PFSK-1 (cell line): ENCODE measurements at regions not wholly inside any gene's neighbourhood (a gene's known extent, or its start where the extent isn't known, plus 50 kb on each side); places are given as distances from the start of the nearest gene placed in this dataset.

Experiments used
- FOXP2 ChIP-seq: optimal IDR thresholded peaks from 2 replicates; pipeline ENCODE3; 2011; ENCODE audit warnings: borderline replicate concordance, control low read depth, inconsistent platforms; ENCODE audit not compliant: insufficient read depth; ENCODE audit errors: extremely low read length, extremely low read depth
- POLR2AphosphoS5 ChIP-seq: IDR thresholded peaks from 2 replicates; pipeline ENCODE4 v1.6.1; 2012; ENCODE audit warnings: low read depth, mild to moderate bottlenecking, control low read depth, low read length, moderate library complexity
- REST ChIP-seq, 2 experiments: IDR thresholded peaks; 2 replicates each; pipeline versions ENCODE4 v1.6.1 to v1.8.0; 2011 to 2012; ENCODE audit warnings: low read depth in 2 of 2, low read length in 2 of 2, control low read depth in 1 of 2, inconsistent platforms in 1 of 2, mild to moderate bottlenecking in 1 of 2, moderate library complexity in 1 of 2; ENCODE audit not compliant: insufficient read depth in 1 of 2
- SIN3A ChIP-seq: IDR thresholded peaks from 2 replicates; pipeline ENCODE4 v1.6.1; 2012; ENCODE audit warnings: mild to moderate bottlenecking, low read length, moderate library complexity, borderline replicate concordance; ENCODE audit not compliant: insufficient read depth
- TAF1 ChIP-seq: IDR thresholded peaks from 2 replicates; pipeline ENCODE4 v1.6.1; 2012; ENCODE audit warnings: low read length, control low read depth, borderline replicate concordance; ENCODE audit not compliant: insufficient read depth

- no peak for TF ChIP-seq POLR2AphosphoS5
- TF ChIP-seq SIN3A, result no peak
- no peak for TF ChIP-seq TAF1
- no peak for TF ChIP-seq REST (IDR thresholded peaks at IDR 0.05; ENCODE audit: insufficient read depth in 1 of 2, low read depth in 2 of 2, low read length in 2 of 2)
- no peak for TF ChIP-seq FOXP2
These were observed 167.9 kb upstream of the SPOPL start for GRCh38 chr2:138333677-138334076.
